Thyroid gland (tissue), 4 donors: ENCODE measurements at regions not wholly inside any gene's neighbourhood (a gene's known extent, or its start where the extent isn't known, plus 50 kb on each side); places are given as distances from the start of the nearest gene placed in this dataset.

ENCODE experiments used
- DNase-seq, 2 donors: peaks; one replicate each; pipeline ENCODE4 v3.0.0-alpha.2; 2019
- H3K27ac ChIP-seq, 3 donors: fragments of 200-600 bp; sonication (generic); 1 replicate in 2 of 3; 2 replicates in 1 of 3; pipeline ENCODE4 v1.5.1; 2016 to 2019; ENCODE audit warnings: mild to moderate bottlenecking in 1 of 3, moderate library complexity in 1 of 3
- H3K27me3 ChIP-seq: fragments of 200-600 bp; sonication (generic); one replicate; pipeline ENCODE4 v1.5.1; 2019
- H3K36me3 ChIP-seq, 2 donors: fragments of 200-600 bp; sonication (generic); one replicate each; pipeline ENCODE4 v1.5.1; 2016 to 2019
- H3K4me1 ChIP-seq, 2 donors: fragments of 200-600 bp; sonication (generic); one replicate each; pipeline ENCODE4 v1.5.1; 2017 to 2019
- H3K4me3 ChIP-seq, 3 donors: fragments of 200-600 bp; sonication (generic); replicated peaks in 1 of 3; 1 replicate in 2 of 3; 2 replicates in 1 of 3; pipeline ENCODE4 v1.5.1; 2016; ENCODE audit warnings: mild to moderate bottlenecking in 1 of 3
- H3K9me3 ChIP-seq: fragments of 200-600 bp; sonication (generic); one replicate; pipeline ENCODE4 v1.5.1; 2017
- POLR2A ChIP-seq, 2 donors: fragments of 450-650 bp; IDR thresholded peaks; one replicate each; pipeline ENCODE4 v1.6.1; 2017; ENCODE audit warnings: antibody characterized with exemption in 2 of 2, mild to moderate bottlenecking in 2 of 2, moderate library complexity in 1 of 2
- WGBS, 2 donors: methylation state at CpG; one replicate each; pipeline ENCODE4 v1.1.5; 2017; 5-methylcytosine and 5-hydroxymethylcytosine counted together
- intact Hi-C: fragments of 100-400 bp; cut with DNase I; formaldehyde crosslinking; loops from one replicate; pipeline ENCODE4 v1.15.1; 2023
- TF ChIP-seq, protein P1 (sequence below), 6 experiments: fragments of 200-600 bp in 3 of 6; fragments of 450-650 bp in 3 of 6; sonication (generic) in 3 of 6; IDR thresholded peaks; one replicate each; pipeline ENCODE4 v1.5.1; 2016 to 2019; ENCODE audit warnings: antibody characterized with exemption in 6 of 6, mild to moderate bottlenecking in 2 of 6, inconsistent platforms in 1 of 6, moderate library complexity in 1 of 6

DNA sequence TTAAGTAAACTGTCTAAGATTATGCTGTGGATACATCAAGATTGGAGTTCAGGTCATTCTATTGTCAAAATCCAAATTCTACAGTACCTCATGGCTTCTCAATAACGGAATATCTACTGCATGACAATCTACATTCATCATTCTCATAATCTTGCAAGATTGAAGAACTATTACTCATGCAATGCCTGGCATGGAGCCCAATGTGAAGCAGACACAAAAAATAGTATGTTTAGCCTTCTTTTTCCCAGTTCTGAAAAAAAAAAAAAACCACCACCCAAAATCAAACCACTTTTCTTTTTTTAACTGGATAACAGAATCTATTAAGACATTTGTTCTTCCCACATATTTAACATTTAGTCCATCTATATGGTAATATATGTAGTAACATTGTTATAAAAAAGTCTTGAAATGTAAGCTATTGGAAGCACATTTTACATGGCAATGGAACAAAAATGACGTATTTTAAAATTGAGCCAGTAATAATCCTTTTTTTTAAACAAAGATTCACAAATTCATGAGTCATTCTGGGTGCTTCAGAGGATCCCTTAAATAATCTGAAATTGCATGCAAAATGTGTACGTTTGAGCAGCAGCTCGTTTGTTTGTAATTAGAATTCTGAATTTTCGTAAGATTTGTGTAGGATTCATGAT is 232.2 kb upstream of the FMR1 start:
- no peak for TF ChIP-seq POLR2A (IDR thresholded peaks at IDR 0.05)
- TF ChIP-seq, protein P1, sequence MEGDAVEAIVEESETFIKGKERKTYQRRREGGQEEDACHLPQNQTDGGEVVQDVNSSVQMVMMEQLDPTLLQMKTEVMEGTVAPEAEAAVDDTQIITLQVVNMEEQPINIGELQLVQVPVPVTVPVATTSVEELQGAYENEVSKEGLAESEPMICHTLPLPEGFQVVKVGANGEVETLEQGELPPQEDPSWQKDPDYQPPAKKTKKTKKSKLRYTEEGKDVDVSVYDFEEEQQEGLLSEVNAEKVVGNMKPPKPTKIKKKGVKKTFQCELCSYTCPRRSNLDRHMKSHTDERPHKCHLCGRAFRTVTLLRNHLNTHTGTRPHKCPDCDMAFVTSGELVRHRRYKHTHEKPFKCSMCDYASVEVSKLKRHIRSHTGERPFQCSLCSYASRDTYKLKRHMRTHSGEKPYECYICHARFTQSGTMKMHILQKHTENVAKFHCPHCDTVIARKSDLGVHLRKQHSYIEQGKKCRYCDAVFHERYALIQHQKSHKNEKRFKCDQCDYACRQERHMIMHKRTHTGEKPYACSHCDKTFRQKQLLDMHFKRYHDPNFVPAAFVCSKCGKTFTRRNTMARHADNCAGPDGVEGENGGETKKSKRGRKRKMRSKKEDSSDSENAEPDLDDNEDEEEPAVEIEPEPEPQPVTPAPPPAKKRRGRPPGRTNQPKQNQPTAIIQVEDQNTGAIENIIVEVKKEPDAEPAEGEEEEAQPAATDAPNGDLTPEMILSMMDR (IDR thresholded peaks at IDR 0.05): no peak
- H3K4me3 ChIP-seq: no peak overlapping the region
- WGBS, 2 donors: 73 to 84% methylated on average over 5 of the region's 5 CpGs
- no peak overlapping the region for H3K27ac ChIP-seq
- H3K27me3 ChIP-seq: no peaks in the 10 kb centered on the region
- H3K36me3 ChIP-seq: no peaks in the 10 kb centered on the region
- no peaks in the 10 kb centered on the region for H3K4me1 ChIP-seq
- no peak for DNase-seq
- intact Hi-C loops: no loop called here
- H3K9me3 ChIP-seq: no peaks in the 10 kb centered on the region

DNA sequence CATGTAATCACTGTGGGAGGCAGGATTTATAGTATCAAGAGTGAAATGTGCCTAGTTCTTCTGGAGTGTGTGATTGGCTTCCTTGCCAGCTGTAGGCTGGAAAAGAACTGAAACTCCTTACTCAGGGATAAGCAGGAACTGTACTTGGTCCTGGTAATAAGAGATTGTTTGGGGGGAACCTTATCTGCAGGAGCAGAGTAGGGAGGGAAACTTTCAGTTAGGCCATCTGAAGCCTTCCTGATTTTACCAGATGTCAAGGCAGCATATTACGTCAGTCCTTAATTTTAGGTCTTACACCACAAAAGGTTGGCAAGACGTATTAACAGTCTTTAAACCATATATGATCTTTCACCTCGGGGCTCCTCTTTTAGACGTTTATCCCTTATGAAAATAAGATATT is 231.5 kb upstream of the FMR1 start:
- no peaks in the 10 kb centered on the region for H3K36me3 ChIP-seq
- H3K4me1 ChIP-seq: no peaks in the 10 kb centered on the region
- TF ChIP-seq, protein P1 (IDR thresholded peaks at IDR 0.05): no peak
- no peak for TF ChIP-seq POLR2A (IDR thresholded peaks at IDR 0.05)
- H3K27me3 ChIP-seq: no peaks in the 10 kb centered on the region
- H3K27ac ChIP-seq: no peak overlapping the region
- 71 to 73% methylated on average over 4 of the region's 4 CpGs for WGBS, 2 donors
- intact Hi-C loops: no loop called here
- no peak overlapping the region for H3K4me3 ChIP-seq
- no peak for DNase-seq
- no peaks in the 10 kb centered on the region for H3K9me3 ChIP-seq

DNA sequence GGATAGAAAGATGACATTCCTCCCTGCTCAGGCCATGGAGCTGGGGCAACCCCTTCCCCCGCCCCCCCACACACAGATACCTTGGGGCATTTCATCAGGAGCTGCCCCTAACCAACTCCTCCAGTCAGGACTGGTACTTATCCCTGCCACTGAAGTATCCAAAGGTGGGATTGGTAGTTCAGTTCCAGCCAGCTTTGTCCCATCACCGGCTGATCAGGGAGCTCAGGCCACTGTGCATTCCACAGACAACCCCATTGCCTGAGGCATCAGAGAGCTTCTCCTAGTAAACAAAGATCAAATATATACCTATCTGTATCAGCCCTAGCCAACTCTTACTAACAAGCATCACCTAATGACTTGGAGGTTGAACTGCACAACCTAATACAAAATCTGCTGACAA is 218.2 kb upstream of the FMR1 start:
- no peak for DNase-seq
- Histone ChIP-seq H3K27ac (no peak overlapping the region), H3K27me3 (no peaks in the 10 kb centered on the region), H3K4me1 (no peaks in the 10 kb centered on the region), H3K36me3 (no peaks in the 10 kb centered on the region), H3K4me3 (no peak overlapping the region), H3K9me3 (no peaks in the 10 kb centered on the region)
- intact Hi-C loops: no loop called here
- TF ChIP-seq POLR2A (IDR thresholded peaks at IDR 0.05): no peak
- TF ChIP-seq, protein P1 (IDR thresholded peaks at IDR 0.05): no peak
- WGBS, 2 donors: no CpG with 5 or more reads among the region's 2 CpGs

DNA sequence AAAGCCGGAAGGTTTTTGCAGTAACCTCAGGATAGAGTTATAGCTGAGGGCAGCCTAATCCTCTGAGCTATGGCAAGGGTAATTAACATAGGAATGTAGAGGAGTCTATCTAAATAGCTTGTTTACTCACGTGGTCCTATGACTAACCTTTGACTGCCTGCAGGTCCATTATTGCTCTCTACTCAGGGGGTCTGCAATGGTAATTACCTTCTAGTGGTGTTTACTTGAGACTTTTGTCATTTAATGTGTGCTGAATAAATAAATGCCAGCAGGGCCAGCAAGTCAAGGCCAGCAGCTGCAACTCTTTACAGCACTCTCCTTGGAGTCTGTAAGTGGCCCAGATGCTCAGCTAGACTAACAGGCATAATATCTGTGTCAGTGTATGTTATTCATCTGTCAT is 212.7 kb upstream of the FMR1 start:
- intact Hi-C loops: no loop called here
- H3K4me1 ChIP-seq: no peaks in the 10 kb centered on the region
- H3K27ac ChIP-seq: no peak overlapping the region
- DNase-seq: no peak
- no peaks in the 10 kb centered on the region for H3K9me3 ChIP-seq
- no peak overlapping the region for H3K4me3 ChIP-seq
- TF ChIP-seq, protein P1 (IDR thresholded peaks at IDR 0.05): no peak
- TF ChIP-seq POLR2A (IDR thresholded peaks at IDR 0.05): no peak
- H3K27me3 ChIP-seq: no peaks in the 10 kb centered on the region
- 17 to 27% methylated on average over 2 of the region's 2 CpGs for WGBS, 2 donors
- no peaks in the 10 kb centered on the region for H3K36me3 ChIP-seq

DNA sequence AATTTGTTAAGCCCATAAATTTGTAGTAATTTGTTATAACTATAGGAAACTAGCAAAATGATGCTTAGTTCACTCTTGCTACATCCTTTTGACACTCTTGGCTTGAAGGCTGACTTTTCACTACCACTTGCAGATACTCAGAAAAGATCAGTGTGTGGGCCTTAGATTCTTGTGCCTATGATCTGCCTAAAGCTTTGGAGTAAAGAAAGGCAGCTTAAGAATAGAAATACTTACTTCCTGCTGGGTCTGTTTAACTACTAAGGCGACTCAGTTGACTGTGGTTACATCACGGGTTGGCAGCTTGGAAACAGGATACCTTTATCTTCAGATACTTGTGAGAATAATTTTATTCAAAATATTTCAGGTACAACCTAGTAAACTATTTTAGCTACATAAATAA is 201.4 kb upstream of the FMR1 start:
- Histone ChIP-seq H3K4me1 (no peaks in the 10 kb centered on the region), H3K27ac (no peak overlapping the region), H3K27me3 (no peaks in the 10 kb centered on the region), H3K4me3 (no peak overlapping the region), H3K9me3 (no peaks in the 10 kb centered on the region), H3K36me3 (no peaks in the 10 kb centered on the region)
- WGBS, 2 donors: 31 to 49% methylated on average over 2 of the region's 2 CpGs
- TF ChIP-seq, protein P1 (IDR thresholded peaks at IDR 0.05): no peak
- TF ChIP-seq POLR2A (IDR thresholded peaks at IDR 0.05): no peak
- DNase-seq: no peak
- intact Hi-C loops: no loop called here
